Natural killer cell (primary cell): ENCODE measurements at regions not wholly inside any gene's neighbourhood (a gene's known extent, or its start where the extent isn't known, plus 50 kb on each side); places are given as distances from the start of the nearest gene placed in this dataset.

Source experiments
- ATAC-seq, 3 donors: fragments of 150-1000 bp in 2 of 3; fragments of 200-7000 bp in 1 of 3; cut with Tn5 transposase; 1 replicate in 1 of 3; 2 replicates in 2 of 3; pipeline ENCODE4 v1.10.0; 2021; ENCODE audit warnings: mild to moderate bottlenecking in 2 of 3, moderate library complexity in 2 of 3
- DNase-seq, 2 donors: peaks; one replicate each; pipeline versions ENCODE4 v3.0.0 to v3.0.0-alpha.2; 2013 to 2021; ENCODE audit warnings: mixed read lengths in 1 of 2
- H3K27ac ChIP-seq: one replicate; pipeline ENCODE4 v1.5.1; 2013; ENCODE audit warnings: mild to moderate bottlenecking, low read length
- H3K27me3 ChIP-seq: one replicate; pipeline ENCODE4 v1.6.1; 2013; ENCODE audit warnings: low read length; ENCODE audit not compliant: control insufficient read depth, insufficient read depth
- H3K36me3 ChIP-seq: one replicate; pipeline ENCODE4 v1.6.1; 2013; ENCODE audit warnings: low read length; ENCODE audit not compliant: control insufficient read depth, insufficient read depth
- H3K4me1 ChIP-seq: one replicate; pipeline ENCODE4 v1.6.1; 2013; ENCODE audit warnings: low read length; ENCODE audit not compliant: control insufficient read depth, insufficient read depth
- H3K4me3 ChIP-seq: one replicate; pipeline ENCODE4 v1.5.1; 2013; ENCODE audit warnings: low read length
- H3K9me3 ChIP-seq: one replicate; pipeline ENCODE4 v1.6.1; 2013; ENCODE audit warnings: low read length; ENCODE audit not compliant: control insufficient read depth, insufficient read depth
- H3K27ac Mint-ChIP-seq, 2 donors: one replicate each; pipeline ENCODE4 v1.8.0; 2022; ENCODE audit warnings: mild to moderate bottlenecking in 2 of 2, mixed read lengths in 2 of 2, moderate library complexity in 1 of 2
- H3K27me3 Mint-ChIP-seq, 2 donors: one replicate each; pipeline ENCODE4 v1.8.0; 2022; ENCODE audit warnings: low read depth in 2 of 2, mixed read lengths in 2 of 2
- H3K36me3 Mint-ChIP-seq: one replicate; pipeline ENCODE4 v1.8.0; 2022; ENCODE audit warnings: mixed read lengths
- H3K4me1 Mint-ChIP-seq, 2 donors: one replicate each; pipeline ENCODE4 v1.8.0; 2022; ENCODE audit warnings: mixed read lengths in 2 of 2
- H3K4me3 Mint-ChIP-seq: one replicate; pipeline ENCODE4 v1.8.0; 2022; ENCODE audit warnings: mild to moderate bottlenecking, moderate library complexity, mixed read lengths
- H3K9me3 Mint-ChIP-seq, 2 donors: one replicate each; pipeline ENCODE4 v1.8.0; 2022; ENCODE audit warnings: mixed read lengths in 2 of 2
- CTCF ChIP-seq: fragments of 200-600 bp; IDR thresholded peaks from one replicate; pipeline ENCODE4 v1.8.0; 2022; ENCODE audit warnings: antibody characterized with exemption
- WGBS: methylation state at CpG from one replicate; pipeline ENCODE4 v1.1.7; 2013; ENCODE audit warnings: missing lambda C conversion rate; ENCODE audit not compliant: insufficient coverage; 5-methylcytosine and 5-hydroxymethylcytosine counted together
- intact Hi-C: fragments of 100-400 bp; cut with micrococcal nuclease; formaldehyde crosslinking; loops from one replicate; pipeline ENCODE4 v1.14.2; 2022

GRCh38 chr17:77877036-77877435, 81.5 kb upstream of the TNRC6C start:
- peak in 1 of 2 donors; percentile 52 for DNase-seq
- ATAC-seq, result no peak
- Histone ChIP-seq H3K4me3 (no peak overlapping the region), H3K36me3 (no peaks in the 10 kb centered on the region), H3K27ac (no peak overlapping the region), H3K9me3 (peaks cover 7% of the 10 kb centered on the region), H3K4me1 (peaks cover 84% of the 10 kb centered on the region), H3K27me3 (no peaks in the 10 kb centered on the region)
- WGBS, result 95% methylated on average over 2 of the region's 3 CpGs
- Mint-ChIP-seq H3K4me3 (no peak overlapping the region), H3K4me1 (peaks cover 63 to 82% of the 10 kb centered on the region in 2 donors), H3K36me3 (no peaks in the 10 kb centered on the region), H3K9me3 (peaks cover 2 to 9% of the 10 kb centered on the region in 2 donors), H3K27me3 (peaks cover 0 to 10% of the 10 kb centered on the region in 2 donors), H3K27ac (no peak overlapping the region)
- intact Hi-C loops, result no loop called here
- TF ChIP-seq CTCF, result no peak

GRCh38 chr17:77877646-77878355, 80.7 kb upstream of the TNRC6C start:
- H3K9me3 Mint-ChIP-seq, result peaks cover 2 to 9% of the 10 kb centered on the region in 2 donors
- DNase-seq, result no peak
- peaks cover 7% of the 10 kb centered on the region for H3K9me3 ChIP-seq
- H3K4me3 Mint-ChIP-seq, result no peak overlapping the region
- H3K27ac ChIP-seq, result no peak overlapping the region
- H3K4me1 ChIP-seq, result peaks cover 84% of the 10 kb centered on the region
- no peak for TF ChIP-seq CTCF
- ATAC-seq, result no peak
- WGBS, result 96% methylated on average over 13 of the region's 13 CpGs
- H3K4me3 ChIP-seq, result no peak overlapping the region
- H3K27me3 ChIP-seq, result no peaks in the 10 kb centered on the region
- no peaks in the 10 kb centered on the region for H3K36me3 ChIP-seq
- H3K27me3 Mint-ChIP-seq, result peaks cover 0 to 9% of the 10 kb centered on the region in 2 donors
- no peaks in the 10 kb centered on the region for H3K36me3 Mint-ChIP-seq
- no peak overlapping the region for H3K27ac Mint-ChIP-seq
- peaks cover 63 to 82% of the 10 kb centered on the region in 2 donors for H3K4me1 Mint-ChIP-seq
- intact Hi-C loops, result no loop called here

GRCh38 chr17:77879226-77879895, 79.1 kb upstream of the TNRC6C start:
- DNase-seq, result no peak
- intact Hi-C loops, result no loop called here
- no peak overlapping the region for H3K4me3 Mint-ChIP-seq

More at GRCh38 chr17:77879226-77879895, 79.1 kb upstream of the TNRC6C start:
- Mint-ChIP-seq H3K9me3 (peaks cover 2 to 9% of the 10 kb centered on the region in 2 donors), H3K27ac (peak overlapping the region; percentile 47 to 94), H3K4me1 (peaks cover 68 to 82% of the 10 kb centered on the region in 2 donors), H3K27me3 (peaks cover 0 to 4% of the 10 kb centered on the region in 2 donors), H3K36me3 (no peaks in the 10 kb centered on the region)
- no peak for ATAC-seq
- H3K4me1 ChIP-seq, result peaks cover 84% of the 10 kb centered on the region
- H3K4me3 ChIP-seq, result no peak overlapping the region
- no peak overlapping the region for H3K27ac ChIP-seq
- 95% methylated on average over 13 of the region's 13 CpGs for WGBS
- H3K27me3 ChIP-seq, result no peaks in the 10 kb centered on the region
- H3K9me3 ChIP-seq, result peaks cover 7% of the 10 kb centered on the region
- no peaks in the 10 kb centered on the region for H3K36me3 ChIP-seq
- TF ChIP-seq CTCF, result no peak
